SK-N-SH treated with all-trans-retinoic acid at 6 μM for 48 hours (cell line): ENCODE measurements at regions not wholly inside any gene's neighbourhood (a gene's known extent, or its start where the extent isn't known, plus 50 kb on each side); places are given as distances from the start of the nearest gene placed in this dataset.
"Not testable (repeated sequence)": the region's sequence is repeated elsewhere in the genome, so short reads cannot be mapped to it uniquely, and the experiment has no call there.

Experiments
- ATAC-seq: fragments of 200-7000 bp; cut with Tn5 transposase; 3 replicates; pipeline ENCODE4 v1.9.1; 2020; ENCODE audit warnings: mild to moderate bottlenecking, moderate library complexity
- BACH2 ChIP-seq: fragments of 250-450 bp; sonication (Bioruptor Pico); IDR thresholded peaks from 2 replicates; pipeline ENCODE4 v1.9.0; 2021; ENCODE audit warnings: mild to moderate bottlenecking, borderline replicate concordance
- CREB5 ChIP-seq: fragments of 250-450 bp; sonication (Bioruptor Pico); IDR thresholded peaks from 2 replicates; pipeline ENCODE4 v1.5.1; 2020; ENCODE audit warnings: low read depth, mild to moderate bottlenecking, moderate library complexity
- CSDC2 ChIP-seq: fragments of 250-450 bp; sonication (Bioruptor Pico); IDR thresholded peaks from 2 replicates; pipeline ENCODE4 v1.5.0; 2020; ENCODE audit warnings: mild to moderate bottlenecking, moderate library complexity
- CSRNP3 ChIP-seq: fragments of 250-450 bp; sonication (Bioruptor Pico); IDR thresholded peaks from 2 replicates; pipeline ENCODE4 v1.5.1; 2021; ENCODE audit warnings: mild to moderate bottlenecking, moderate library complexity
- ESRRG ChIP-seq: fragments of 250-450 bp; sonication (Bioruptor Pico); IDR thresholded peaks from 2 replicates; pipeline ENCODE4 v1.6.1; 2021; ENCODE audit warnings: mild to moderate bottlenecking
- GLIS3 ChIP-seq: fragments of 250-450 bp; sonication (Bioruptor Pico); IDR thresholded peaks from 2 replicates; pipeline ENCODE4 v1.5.0; 2020; ENCODE audit warnings: mild to moderate bottlenecking, moderate library complexity
- ISL1 ChIP-seq: fragments of 250-450 bp; sonication (Bioruptor Pico); IDR thresholded peaks from 2 replicates; pipeline ENCODE4 v2.1.2; 2022; ENCODE audit warnings: mild to moderate bottlenecking, moderate library complexity
- OSR1 ChIP-seq: fragments of 250-450 bp; sonication (Bioruptor Pico); IDR thresholded peaks from 2 replicates; pipeline ENCODE4 v1.8.0; 2022; ENCODE audit warnings: moderate library complexity, mild to moderate bottlenecking, inconsistent platforms
- PATZ1 ChIP-seq: fragments of 250-450 bp; sonication (Bioruptor Pico); IDR thresholded peaks from 2 replicates; pipeline ENCODE4 v1.8.0; 2020; ENCODE audit warnings: mild to moderate bottlenecking, moderate library complexity, borderline replicate concordance
- POU6F1 ChIP-seq: fragments of 250-450 bp; sonication (Bioruptor Pico); IDR thresholded peaks from 2 replicates; pipeline ENCODE4 v1.8.0; 2021; ENCODE audit warnings: low read depth, mild to moderate bottlenecking, moderate library complexity, borderline replicate concordance
- PPARA ChIP-seq: fragments of 250-450 bp; sonication (Bioruptor Pico); IDR thresholded peaks from 2 replicates; pipeline ENCODE4 v1.5.0; 2020; ENCODE audit warnings: mild to moderate bottlenecking, borderline replicate concordance
- RARB ChIP-seq: fragments of 250-450 bp; sonication (Bioruptor Pico); IDR thresholded peaks from 2 replicates; pipeline ENCODE4 v1.8.0; 2021; ENCODE audit warnings: mild to moderate bottlenecking, moderate library complexity
- SNAI2 ChIP-seq: fragments of 250-450 bp; sonication (Bioruptor Pico); IDR thresholded peaks from 2 replicates; pipeline ENCODE4 v1.5.0; 2020; ENCODE audit warnings: mild to moderate bottlenecking, moderate library complexity
- TCF4 ChIP-seq: fragments of 250-450 bp; sonication (Bioruptor Pico); IDR thresholded peaks from 2 replicates; pipeline ENCODE4 v1.8.0; 2021; ENCODE audit warnings: mild to moderate bottlenecking, moderate library complexity, borderline replicate concordance
- TSHZ2 ChIP-seq: fragments of 250-450 bp; sonication (Bioruptor Pico); IDR thresholded peaks from 2 replicates; pipeline ENCODE4 v1.5.0; 2020; ENCODE audit warnings: mild to moderate bottlenecking, moderate library complexity
- ZC3H10 ChIP-seq: fragments of 250-450 bp; sonication (Bioruptor Pico); IDR thresholded peaks from 2 replicates; pipeline ENCODE4 v1.5.1; 2021; ENCODE audit warnings: mild to moderate bottlenecking, moderate library complexity
- ZFP3 ChIP-seq: fragments of 250-450 bp; sonication (Bioruptor Pico); IDR thresholded peaks from 2 replicates; pipeline ENCODE4 v1.5.0; 2020; ENCODE audit warnings: mild to moderate bottlenecking, moderate library complexity
- ZFP30 ChIP-seq: fragments of 450-650 bp; formaldehyde crosslinking; IDR thresholded peaks from 2 replicates; pipeline ENCODE4 v1.5.0; 2022; ENCODE audit warnings: mild to moderate bottlenecking, moderate library complexity
- ZNF565 ChIP-seq: fragments of 450-650 bp; formaldehyde crosslinking; conservative IDR thresholded peaks from 2 replicates; pipeline ENCODE4 v1.5.0; 2020; ENCODE audit warnings: low read depth, mild to moderate bottlenecking, moderate library complexity
- ZNF70 ChIP-seq: fragments of 450-650 bp; formaldehyde crosslinking; IDR thresholded peaks from 2 replicates; pipeline ENCODE4 v1.5.0; 2020; ENCODE audit warnings: mild to moderate bottlenecking, moderate library complexity
- ZNF8 ChIP-seq: fragments of 450-650 bp; formaldehyde crosslinking; IDR thresholded peaks from 2 replicates; pipeline ENCODE4 v1.5.0; 2020; ENCODE audit warnings: mild to moderate bottlenecking, moderate library complexity

GRCh38 chr6:3915076-3915791, 66.1 kb downstream of the FAM50B start:
- TF ChIP-seq ZFP30 (no peak), ZFP3 (CRISPR knock-in tag) (no peak), PPARA (CRISPR knock-in tag) (no peak), ZNF565 (CRISPR knock-in tag) (no peak), ZNF8 (no peak), ZNF70 (CRISPR knock-in tag) (no peak), ZC3H10 (no peak), BACH2 (no peak), SNAI2 (CRISPR knock-in tag) (no peak), CSDC2 (CRISPR knock-in tag) (no peak), PATZ1 (CRISPR knock-in tag) (no peak)
- TF ChIP-seq, all 23 proteins: peak for 0
- no peak for ATAC-seq

GRCh38 chr6:3916211-3916610, 67.0 kb downstream of the FAM50B start:
- no peak for ATAC-seq
- TF ChIP-seq CSRNP3 (CRISPR knock-in tag) (no peak), CSDC2 (CRISPR knock-in tag) (no peak), TSHZ2 (CRISPR knock-in tag) (no peak), PATZ1 (CRISPR knock-in tag) (no peak), ZNF565 (CRISPR knock-in tag) (no peak), ISL1 (no peak), ZNF70 (CRISPR knock-in tag) (no peak), GLIS3 (CRISPR knock-in tag) (no peak), TCF4 (CRISPR knock-in tag) (no peak), ZFP3 (CRISPR knock-in tag) (no peak), CREB5 (CRISPR knock-in tag) (no peak), RARB (CRISPR knock-in tag) (no peak), ZC3H10 (no peak), OSR1 (CRISPR knock-in tag) (no peak), ZFP30 (no peak), ZNF8 (no peak), ESRRG (CRISPR knock-in tag) (no peak), SNAI2 (CRISPR knock-in tag) (no peak), PPARA (CRISPR knock-in tag) (no peak), POU6F1 (no peak)

- ATAC-seq: not testable (repeated sequence)
Observed at GRCh38 chr6:3916749-3917148, 67.6 kb downstream of the FAM50B start.
